HG03095 (cell line): ENCODE measurements at regions not wholly inside any gene's neighbourhood (a gene's known extent, or its start where the extent isn't known, plus 50 kb on each side); places are given as distances from the start of the nearest gene placed in this dataset.

Experiments
- ATAC-seq: cut with Tn5 transposase; IDR thresholded peaks from one replicate; pipeline ENCODE4 v1.9.1; 2021; ENCODE audit warnings: moderate library complexity; ENCODE audit not compliant: unreplicated experiment

DNA sequence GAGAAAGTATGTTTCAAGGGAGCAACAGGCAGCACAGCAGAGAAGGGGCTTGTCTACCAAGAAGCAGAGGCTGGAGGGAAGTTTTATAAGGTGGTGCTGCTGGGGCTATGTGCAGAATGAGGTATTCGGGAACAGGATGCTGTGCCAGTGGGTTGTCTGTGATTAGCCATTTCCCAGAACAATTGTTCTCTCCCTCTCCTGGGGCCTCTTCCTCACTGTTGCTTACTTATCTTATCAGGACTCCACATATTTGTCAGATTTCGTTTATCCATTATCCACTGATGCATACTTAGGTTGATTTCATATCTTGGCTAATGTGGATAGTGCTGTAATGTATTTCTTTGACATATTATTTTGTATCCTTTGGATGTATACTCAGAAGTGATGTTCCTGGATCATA, 195.1 kb upstream of the RTL1 start:
- no peak for ATAC-seq

- no peak for ATAC-seq
Observed at GRCh38 chr14:101101456-101102056, 198.0 kb upstream of the RTL1 start.

DNA sequence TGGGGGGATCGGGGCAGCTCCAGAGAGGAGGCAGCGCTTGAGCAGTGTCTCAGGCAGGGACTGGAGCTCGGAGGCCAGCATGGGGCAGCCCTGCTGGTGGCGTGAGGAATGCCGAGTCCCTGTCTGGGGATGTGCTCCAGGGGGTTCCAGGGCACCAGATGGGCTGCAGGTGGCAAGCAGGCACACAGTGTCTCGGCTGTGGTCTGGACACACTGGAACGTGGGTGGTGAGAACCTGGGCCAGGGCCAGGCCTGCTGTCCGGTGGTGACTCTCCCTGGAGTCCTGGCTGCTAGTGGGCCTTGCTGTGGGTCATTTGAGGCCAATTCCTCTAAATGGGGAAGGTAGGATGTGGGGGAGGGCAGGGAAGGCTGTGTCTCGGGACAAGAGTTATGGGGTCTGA, 199.4 kb upstream of the RTL1 start:
- ATAC-seq: no peak

DNA sequence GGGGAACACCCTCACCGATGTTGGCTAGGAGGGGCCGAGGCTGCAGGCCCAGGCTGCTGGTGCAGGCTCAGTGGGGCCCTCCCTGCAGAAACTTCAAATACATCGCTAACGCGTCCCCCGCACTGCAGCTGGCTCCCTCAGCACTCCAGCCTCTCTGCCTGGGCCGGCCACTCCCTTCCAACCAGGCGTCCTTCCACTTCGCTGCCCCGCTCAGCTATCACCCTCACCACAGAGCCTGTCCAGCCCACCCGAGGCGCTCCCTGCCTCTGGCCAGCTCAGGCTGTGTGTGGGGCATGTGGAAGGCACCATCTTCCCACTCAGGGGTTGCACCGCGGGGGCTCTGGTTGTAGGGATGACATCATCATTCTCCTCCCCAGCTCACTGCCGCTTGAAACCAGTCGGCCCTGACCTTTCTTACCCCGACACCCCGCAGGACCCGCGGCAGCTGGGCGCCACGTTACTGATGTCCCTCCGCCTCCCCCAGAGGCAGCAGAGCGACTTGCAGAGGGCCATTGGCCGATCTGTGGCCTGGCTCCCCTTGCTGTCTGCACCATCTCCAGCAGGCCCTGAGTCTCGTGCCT, 199.9 kb upstream of the RTL1 start:
- no peak for ATAC-seq

GRCh38 chr14:101104485-101104884, 201.0 kb upstream of the RTL1 start:
- ATAC-seq: no peak

- no peak for ATAC-seq
Observed at GRCh38 chr14:101105045-101105444, 201.5 kb upstream of the RTL1 start.

GRCh38 chr14:101108579-101109346, 205.2 kb upstream of the RTL1 start:
- no peak for ATAC-seq

DNA sequence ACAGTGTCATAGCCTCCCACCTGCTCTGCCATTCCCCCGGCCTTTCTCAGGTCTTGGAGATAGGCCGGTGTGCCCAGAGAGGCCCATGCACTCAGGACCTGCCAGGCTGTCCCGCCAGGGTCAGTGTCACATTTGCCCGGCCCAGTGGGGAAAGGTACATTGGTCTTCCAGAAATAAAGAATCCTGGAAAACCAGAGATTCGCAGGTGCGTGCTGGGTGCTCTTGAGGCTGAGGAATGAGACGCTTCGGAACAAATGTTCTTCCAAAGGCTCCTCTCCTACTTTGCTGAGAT, 205.8 kb upstream of the RTL1 start:
- no peak for ATAC-seq

DNA sequence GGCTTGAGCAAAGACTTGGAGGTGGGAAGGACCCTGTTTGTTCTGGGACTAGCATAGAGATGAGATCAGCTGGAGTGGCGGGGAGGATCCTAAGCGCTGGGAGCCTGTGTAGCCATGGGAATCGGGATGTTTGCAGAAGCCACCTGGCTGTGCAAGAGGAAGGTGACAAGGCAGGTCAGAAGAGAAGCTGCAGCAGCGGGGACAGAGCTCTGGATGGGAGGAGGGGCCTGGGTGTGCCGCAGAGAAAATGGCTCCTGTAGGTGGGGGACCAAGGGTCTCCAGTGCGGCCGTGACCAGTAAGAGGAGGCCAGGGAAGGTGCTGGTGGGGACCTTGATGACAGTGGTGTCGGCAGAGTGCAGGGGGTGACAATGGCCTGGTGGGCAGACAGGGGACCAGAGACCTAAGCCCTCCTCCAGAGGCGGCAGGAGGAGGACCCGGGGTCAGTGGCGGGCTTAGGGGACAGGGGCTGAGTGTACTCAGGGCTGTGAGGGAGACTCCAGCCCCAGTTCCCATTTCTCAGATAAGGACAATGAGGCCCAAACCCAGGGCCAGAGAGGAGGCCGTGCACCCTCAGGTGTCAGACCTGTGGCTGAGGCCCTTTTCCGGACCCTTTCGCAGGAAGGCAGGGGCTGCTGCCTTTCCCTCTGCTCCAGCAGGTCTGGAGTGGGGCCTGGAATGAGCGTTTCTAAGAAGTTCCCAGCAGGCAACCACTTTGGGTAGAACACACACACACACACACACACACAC, 206.6 kb upstream of the RTL1 start:
- no peak for ATAC-seq

DNA sequence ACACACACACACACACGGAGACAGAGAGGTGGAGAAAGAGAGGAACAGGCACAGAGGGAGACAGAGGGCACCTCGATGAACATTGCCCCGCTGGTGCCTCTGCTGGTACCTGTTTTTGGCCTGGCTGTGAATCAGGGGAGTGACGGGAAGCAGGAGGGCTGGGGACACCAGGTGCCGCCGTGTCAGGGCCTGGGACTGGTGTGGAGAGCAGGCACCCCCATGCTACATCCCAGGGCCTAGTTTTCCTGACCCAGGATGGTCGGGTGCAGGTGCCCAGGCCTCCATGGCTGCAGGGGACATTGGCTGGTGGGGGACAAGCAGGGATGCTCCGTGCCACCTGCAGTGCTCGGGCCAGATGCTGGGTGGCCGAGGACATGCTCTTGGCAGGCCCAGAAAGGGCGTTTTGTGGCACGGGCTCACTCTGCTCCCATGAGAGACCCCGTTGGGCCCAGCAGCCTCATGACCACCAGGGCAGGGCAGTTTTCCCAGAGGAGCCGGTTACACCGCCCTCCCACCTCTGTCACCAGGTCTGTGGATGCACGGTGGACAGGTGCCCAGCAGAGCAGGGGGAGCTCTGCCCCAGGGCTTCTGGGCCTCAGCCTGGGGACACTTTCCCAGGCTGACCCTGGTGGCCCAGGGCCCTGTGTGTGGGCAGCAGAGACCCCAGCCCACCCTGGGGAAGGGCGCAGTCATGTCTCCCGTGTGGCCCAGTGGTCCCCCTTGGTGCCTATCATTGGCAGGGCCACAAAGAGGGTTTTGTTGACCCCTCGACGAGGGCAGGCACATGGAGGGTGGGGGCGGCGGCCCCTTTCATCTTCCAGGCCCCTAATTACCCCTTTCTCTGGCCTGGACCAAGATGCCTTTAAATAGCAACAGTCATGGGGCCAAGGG, 207.5 kb upstream of the RTL1 start:
- ATAC-seq: no peak

- ATAC-seq: no peak
Observed at GRCh38 chr14:101111620-101112290, 208.2 kb upstream of the RTL1 start.

DNA sequence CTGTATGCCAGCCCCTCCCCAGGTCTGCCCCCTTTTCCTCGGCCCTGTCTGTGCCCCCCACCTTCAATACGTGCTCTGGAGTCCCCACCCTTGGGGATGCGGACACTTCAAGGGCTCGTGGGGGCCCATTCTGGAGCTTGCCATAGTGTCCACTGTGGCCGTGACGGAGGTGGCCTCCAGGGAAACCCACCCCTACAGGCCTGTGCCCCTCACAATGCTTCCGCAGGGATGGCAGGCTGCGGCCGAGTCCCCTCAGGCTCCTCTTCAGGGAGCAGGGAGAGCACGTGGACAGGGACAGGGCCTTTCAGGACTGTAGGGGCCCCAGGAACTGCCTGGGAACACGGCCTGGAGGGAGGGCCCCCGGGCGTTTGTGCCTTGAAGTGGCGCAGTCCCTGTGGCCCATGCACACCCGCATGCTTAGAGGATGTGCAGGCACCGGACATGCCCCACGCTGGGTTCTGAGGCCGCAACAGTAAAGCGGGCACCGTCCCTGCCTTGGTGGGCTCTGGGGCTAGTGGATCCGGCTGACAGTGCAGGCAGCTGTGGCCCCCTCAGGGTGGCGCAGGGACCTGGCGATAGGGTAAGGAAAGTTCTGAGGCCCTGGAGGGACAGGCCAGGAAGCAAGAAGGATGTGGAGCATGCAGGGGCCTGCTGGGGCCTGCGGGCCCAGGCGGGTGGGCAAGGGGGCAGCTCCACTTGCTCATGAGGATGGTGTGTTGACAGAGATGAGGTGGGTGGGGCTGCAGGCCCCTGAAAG, 209.0 kb upstream of the RTL1 start:
- no peak for ATAC-seq

GRCh38 chr14:101113108-101113612, 209.6 kb upstream of the RTL1 start:
- no peak for ATAC-seq

GRCh38 chr14:101113835-101114725, 210.6 kb upstream of the RTL1 start:
- no peak for ATAC-seq

GRCh38 chr14:101114726-101115515, 211.4 kb upstream of the RTL1 start:
- ATAC-seq: no peak

- ATAC-seq: no peak
Observed at GRCh38 chr14:101115652-101116051, 212.1 kb upstream of the RTL1 start.

DNA sequence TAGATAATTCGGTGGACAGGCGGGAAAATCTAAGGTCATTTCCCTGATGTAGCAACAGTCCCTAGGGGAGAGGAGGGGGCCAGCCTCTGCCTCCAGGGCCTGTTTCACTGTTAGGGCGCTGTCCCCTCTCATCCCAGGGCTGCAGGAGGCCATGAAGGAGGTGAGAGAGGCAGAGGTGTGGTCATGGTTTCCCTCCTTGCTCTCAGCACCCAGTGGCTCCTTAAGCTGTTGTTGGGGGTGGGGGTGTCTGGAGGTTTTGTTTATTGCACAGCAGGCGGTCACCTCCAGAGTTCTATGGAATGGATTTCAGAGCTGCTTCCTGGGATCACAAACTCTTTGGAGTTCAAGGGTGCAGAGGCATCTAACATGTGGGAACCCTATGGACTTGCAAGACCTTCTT, 212.5 kb upstream of the RTL1 start:
- ATAC-seq: no peak
